ENCODE measurements at regions not wholly inside any gene's neighbourhood (a gene's known extent, or its start where the extent isn't known, plus 50 kb on each side); places are given as distances from the start of the nearest gene placed in this dataset.
A peak's percentile ranks its signal among the peaks of the same experiment; 100 is the strongest.

DNA sequence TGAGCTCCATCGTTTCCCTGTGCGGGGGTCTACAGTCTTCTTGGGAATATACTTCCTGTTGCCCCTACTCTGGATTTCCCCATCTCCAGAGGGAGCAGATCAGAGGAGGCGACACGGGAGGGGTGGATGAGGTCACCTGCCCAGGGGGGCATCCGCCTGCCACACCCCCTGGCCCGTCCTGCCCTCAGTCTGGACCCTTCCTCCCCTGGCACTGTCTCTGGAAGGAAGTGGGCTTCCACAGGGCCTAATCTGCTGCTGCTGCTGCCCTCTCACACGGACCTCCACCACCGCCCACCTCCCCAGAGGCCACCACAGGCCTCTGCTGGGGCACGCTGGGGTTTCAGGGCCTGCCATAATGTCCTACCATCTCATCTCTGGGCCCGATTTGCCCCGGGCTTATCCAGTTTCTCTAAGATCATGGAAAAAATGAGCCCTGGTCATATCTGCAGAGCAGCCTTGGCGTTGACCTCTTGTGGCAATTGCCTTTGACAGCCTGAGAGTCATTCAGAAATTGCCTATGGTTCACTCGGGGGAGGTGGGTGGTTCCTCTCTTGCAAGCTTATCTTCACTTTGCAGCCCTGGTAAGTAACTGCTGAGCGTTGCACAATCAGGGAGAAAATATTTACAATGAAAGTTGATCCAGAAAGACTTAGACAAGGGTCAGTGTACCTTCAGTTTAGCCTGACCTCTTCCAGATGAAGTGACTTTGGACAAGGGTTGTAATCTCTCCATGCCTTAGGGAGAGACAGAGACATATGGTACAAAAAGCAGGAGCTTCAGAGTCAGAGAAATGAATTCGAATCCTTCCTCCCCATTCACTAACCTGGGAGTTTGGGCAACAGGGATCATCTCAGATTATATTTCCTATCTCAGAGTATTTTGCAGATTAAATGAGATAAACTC is 252.4 kb downstream of the TOMM20 start:
- DNase-seq = no peak

DNA sequence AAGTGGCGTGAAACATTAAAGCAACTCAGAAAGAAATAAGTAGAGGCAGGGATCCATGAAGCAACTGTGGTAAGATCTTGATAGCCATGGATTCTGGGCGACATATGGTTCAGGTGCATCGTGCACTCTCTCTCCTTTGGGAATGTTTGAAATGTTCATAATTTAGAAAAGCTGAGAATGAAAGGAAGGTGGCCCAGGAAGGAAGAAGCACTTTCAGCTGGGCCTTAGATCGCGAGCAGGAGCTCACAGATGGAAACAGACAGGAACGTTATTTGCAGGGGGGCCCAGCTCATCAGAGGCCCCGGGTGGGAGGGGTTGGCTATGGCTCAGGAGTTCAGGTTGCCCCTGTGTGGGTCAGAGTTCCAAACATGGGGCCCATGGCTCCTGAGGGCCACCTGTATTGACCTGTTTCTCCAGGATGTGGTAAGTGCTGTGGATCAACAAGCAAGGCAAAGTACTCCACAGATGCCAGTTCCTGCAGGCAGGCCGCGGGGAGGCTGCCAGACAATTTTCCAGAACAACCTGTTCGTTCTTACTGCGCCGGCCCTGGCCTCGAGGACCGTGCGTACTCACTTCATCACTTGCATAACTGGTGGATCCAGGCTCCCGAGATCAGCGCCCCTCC is 253.2 kb downstream of the TOMM20 start:
- DNase-seq = no peak

DNA sequence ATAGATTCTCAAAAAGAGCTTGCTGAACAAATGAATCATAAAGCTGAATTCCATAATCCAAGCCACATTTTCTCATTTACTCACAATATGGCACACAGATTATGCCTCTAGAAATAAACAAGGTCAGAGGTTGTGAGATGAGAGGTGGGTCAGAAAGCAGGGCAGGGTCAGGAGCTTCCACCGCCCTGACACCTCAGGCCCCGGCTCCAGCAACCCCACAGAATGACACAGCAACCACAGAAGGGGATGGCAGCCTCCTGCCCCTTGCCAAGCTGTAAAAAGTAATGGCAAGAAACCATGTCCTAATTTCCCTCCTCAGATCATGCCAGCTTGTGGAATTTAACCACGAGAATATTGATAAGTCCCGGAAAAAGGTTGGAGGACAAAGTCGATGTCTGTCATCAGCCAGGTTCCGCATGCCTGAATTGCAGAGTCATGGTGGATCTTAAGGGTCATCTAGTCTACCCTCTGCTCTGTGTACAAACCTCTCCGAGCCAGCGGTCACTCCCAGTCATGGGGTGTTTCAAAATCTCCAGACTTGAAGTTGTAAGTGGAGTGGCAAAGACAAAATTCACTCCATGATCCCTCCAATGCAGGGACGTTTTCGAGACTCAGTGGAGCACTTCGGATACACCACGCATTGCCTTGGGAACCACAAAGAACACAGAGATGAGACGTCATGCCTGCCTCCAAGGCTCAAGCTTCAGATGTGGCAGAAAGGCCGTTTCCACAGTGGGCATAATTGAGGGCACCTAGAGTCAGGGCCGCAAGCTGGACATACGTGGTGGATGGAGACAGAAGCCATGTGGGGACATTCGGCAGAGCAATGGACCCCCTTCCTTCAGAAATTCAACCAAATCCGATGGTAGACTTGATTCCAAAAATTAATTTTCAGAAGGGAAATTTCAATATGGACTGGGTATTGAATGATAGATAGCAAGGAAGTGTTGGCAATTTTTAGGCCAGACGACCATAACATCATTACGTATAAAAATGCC is 254.0 kb downstream of the TOMM20 start:
- DNase-seq = no peak

DNA sequence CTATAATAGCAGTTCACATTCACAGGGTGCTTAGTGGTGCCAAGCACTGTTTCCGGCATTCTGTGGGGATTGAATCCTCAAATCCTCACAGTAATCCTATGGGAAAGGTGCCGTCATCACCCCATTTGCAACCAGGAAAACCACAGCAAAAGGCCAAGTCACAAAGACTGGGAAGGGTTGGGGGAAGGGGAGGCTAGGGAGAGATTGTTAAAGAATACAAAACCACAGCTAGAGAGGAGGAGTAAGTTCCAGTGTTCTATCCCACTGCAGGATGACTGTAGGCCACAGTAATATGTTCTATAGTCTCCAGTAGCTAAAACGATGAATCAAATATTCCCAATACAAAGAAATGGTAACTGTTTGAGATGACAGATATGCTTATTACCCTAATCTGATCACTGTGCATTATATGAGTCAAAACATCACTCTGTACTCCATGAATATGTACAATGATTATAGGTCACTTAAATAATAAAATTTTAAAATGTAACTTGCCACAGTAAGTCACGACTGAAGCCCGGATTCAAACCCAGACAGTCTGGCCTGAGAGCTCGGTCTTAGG is 256.8 kb downstream of the TOMM20 start:
- DNase-seq = no peak

DNA sequence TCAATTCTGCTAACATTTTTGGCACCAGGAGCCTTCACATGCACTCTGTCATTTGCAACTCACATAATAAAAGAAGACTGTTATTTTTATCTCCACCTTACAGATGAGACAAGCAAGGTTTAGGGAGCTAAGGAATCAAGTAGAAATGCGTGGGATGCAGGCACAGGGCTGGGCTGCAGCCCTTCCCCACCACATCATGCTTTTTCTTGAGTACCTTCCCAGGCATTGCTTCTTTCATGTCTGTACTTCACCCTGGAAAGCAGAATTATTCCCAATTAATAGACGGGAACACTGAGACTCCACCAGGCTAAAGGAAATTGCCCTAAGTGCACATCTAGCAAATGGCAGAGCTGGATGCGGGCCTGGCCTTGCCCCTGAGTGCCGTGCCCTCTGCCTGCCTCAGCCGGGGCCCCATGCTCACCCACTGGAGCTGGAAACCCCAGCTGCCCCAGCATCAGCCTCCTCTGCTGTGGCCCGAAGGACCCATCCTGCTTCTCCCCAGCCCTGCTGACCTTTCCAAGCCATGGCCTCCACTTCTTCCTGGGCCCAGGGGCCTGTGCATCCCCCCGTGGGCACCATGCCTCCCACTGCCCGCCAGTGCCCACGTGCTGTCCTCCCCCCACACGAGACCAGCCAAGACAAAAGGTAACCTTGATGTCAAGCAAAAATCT is 257.5 kb downstream of the TOMM20 start:
- no peak for DNase-seq

DNA sequence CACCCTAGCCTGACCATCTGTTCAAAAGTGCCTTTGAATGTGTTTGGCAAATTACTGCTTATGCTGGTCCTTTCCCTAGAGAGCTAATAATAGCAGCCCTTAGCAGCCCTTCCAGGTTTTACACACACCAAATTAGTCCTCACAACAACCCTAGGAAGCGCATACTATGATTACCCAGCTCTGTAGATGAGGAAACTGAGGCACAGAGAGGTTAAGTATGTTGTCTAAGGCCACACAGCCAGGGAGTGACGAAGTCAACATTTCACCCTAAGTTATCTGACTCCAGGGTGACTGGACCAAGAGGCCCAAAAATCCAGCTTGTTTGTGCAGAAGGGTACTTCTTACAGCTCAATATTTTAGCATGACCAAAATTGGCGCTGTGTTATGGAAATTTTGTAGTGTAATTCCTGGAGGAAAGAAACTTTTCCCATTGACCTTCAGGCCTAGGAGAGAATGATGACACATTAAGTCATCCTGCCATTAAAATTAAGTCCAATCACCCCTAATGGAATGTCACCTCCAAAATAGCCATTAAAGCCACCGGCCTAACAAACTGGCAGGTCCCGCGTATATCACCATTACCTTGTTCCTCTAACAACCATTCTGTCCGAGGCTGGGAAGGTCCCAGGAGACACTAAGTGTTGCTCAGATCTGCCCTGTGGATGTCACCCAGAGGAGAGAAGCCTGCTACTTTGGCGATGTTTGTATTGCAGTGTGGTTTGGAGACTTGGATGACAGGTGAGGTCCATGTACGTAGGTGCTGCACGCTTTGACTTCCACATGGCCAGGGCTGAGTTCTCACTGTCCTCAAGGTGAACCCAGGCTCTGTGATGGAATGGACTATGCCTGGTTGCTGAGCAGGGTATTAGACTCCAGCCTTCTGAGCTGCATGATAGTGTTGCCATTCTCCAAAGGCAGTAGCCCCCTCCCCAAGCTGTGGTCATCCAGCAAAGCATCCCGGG is 258.3 kb downstream of the TOMM20 start:
- no peak for DNase-seq

DNA sequence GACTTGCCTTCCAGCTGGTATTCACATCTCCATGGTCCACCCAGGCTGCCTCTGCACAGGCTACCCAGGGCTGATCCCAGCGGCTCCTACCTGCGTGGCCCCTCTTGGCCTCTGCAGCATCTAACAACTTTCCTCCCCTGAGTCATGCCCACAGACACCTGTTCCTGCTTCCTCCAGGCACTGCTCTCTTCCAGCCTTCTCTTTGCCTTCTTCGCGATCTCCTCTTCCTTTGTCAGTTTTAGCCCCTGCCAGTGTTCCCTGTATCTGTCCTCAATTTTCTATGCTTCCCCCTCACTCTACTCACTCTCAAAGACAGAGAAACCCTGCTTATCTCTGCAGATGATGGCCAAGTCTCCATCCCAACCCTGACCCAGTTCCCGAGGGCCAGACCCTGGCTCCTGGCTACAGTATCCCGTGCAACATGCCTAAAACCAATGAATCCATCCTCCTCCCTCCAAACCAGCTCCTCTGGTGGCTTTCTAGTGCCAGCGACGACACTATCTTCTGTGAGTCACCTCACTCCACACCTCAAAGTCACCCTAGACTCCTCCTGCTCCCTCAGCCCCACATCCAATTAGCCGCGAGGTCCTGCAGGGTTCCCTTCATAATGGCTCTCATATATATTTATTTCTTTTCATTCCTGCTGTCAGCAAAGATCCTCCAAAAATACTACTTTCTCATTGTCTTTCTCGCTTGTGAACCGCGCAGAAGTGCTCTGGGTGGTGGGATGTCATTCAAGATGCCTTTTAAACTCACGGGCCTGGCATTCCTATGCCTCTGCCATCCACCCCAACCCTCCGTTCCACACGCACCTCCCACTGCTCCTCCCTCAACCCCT is 259.2 kb downstream of the TOMM20 start:
- no peak for DNase-seq

DNA sequence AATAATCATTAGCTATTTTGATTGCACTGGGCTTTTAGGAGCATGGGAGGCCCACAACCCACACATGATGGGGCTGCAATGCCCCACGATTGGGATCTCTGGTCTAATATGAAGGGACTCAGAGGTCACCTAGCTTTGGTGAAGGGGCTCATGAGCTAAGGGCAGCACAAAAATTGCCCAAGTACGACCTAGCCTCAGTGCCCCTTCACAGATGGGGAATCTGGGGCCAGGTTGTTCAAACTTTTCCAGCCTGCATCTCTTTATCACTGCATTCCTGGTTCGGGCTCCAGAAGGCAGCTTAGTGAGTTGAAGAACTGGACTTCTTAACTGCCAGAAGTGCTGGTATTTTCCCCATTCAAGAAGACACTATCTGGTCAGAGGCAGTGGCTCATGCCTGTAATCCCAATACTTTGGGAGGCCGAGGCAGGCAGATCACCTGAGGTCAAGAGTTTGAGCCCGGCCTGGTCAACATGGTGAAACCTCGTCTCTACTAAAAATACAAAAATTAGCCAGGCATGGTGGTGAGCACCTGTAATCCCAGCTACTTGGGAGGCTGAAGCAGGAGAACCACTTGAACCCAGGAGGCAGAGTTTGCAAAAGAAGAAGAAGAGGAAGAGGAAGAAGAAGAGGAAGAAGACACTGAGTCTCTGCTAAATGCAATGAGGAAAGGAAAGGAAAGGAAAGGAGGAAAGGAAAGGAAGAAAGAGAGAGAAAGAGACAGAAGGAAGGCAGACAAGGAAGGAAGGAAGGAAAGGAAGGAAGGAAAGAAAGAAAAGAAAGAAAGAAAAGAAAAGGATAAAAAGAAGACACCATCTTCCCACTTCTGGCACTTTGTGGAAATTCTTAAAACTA is 258.5 kb upstream of the IRF2BP2 start:
- no peak for DNase-seq

DNA sequence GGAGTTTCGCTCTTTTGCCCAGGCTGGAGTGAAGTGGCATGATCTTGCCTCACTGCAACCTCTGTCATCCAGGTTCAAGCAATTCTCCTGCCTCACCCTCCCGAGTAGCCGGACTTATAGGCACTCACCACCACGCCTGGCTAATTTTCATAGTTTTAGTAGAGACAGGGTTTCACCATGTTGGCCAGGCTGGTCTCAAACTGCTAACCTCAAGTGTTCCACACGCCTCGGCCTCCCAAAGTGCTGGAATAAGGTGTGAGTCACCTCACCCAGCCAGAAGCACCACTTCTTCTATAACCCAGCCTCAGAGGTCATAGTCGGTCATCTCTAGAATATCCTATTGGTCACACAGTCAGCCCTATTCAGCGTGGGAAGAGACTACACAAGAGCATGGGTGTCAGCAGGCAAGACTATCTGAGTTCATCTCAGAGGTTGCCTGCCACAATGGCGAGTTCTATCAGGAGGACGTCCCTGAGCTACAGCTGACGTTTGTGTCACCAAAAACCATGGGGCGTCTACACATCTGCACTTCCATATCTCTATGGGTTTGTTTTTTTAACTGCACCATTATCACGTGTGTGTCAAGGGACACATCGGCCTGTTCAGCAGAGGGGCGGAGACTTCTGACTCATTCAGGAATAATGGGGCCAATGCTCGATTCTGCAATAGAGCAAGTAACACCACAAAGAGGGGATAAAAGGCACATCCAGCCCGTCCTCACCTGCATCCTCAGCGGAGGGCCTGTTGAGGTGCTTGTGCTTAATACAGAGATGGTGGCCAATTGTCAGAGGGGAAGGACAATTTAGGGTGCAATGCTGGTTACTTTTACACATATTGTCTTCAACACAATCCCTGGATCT is 256.3 kb upstream of the IRF2BP2 start:
- no peak for DNase-seq

DNA sequence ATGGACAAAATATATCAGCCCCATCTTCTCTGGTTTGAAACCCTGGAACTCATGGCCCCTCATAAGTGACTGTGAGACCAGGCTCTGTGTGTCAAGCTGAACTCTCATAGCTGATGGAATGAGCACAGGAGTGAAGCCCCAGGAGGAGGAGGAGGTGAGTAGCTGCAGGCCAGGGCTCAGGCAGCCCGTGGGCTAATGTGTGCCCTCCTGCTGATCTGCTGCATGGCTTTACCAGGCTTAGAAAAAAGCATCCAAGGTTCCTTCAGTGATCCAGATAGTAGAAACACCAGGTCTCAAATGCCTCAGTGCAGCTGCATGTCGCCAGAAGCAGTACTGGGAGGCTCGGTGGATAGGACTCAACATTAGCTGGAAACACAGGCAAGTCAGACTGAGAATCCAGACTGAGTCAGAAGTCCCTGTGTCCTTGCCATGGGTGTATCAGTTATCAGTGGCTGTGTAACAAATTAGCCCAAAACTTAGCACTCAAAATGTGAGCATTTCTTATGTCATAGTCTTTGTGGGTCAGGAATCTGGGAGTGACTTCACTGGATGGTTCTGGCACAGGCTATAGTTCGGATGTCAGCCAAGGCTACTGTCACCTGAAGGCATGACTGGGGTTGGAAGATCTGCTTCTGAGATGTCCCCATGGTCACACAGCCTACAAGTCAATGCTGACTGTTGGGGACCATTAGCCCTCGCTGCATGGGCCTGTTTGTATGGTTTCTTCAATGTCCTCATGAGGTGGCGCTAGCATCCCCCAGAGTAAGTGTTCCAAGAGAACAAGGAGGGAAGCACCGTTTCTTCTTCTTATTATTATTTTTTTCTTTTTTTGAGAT is 255.4 kb upstream of the IRF2BP2 start:
- DNase-seq = no peak

DNA sequence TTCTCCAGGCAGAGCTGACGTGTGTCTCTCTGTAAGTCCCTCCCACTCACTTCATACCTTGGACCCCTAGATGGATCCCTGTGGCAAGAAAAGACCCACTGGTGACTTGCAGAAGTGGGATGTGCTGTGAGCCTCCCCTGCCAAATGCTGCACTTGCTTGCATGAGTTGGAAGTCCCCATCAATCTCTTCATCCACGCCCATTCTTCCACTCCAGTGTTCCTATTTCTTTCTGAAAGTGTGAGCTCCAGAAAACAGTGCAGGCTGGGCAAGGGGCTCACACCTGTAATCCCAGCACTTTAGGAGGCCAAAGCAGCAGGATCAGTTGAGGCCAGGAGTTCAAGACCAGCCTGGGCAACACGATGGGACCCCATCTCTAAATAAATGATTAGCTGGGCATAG is 254.1 kb upstream of the IRF2BP2 start:
- no peak for DNase-seq

DNA sequence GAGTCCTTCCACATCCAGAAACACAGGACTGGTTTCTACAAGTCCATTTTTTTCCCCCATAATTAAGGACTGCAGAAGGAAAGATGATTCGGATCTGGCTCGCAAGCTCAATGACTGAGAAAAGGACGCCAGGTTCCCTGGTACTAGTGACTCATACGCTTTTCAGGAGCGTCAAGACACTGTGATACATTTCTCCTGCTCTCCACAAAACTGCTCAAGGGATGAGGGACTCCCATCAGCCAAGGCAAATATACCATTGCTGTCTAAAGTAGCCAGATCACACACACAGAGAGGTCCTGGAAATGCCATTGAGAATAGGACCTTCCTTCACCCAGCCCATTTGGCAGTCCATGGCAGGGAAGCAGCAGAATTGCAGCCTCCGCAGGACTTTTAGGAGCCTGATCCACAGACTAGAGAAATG is 253.6 kb upstream of the IRF2BP2 start:
- DNase-seq = no peak

DNA sequence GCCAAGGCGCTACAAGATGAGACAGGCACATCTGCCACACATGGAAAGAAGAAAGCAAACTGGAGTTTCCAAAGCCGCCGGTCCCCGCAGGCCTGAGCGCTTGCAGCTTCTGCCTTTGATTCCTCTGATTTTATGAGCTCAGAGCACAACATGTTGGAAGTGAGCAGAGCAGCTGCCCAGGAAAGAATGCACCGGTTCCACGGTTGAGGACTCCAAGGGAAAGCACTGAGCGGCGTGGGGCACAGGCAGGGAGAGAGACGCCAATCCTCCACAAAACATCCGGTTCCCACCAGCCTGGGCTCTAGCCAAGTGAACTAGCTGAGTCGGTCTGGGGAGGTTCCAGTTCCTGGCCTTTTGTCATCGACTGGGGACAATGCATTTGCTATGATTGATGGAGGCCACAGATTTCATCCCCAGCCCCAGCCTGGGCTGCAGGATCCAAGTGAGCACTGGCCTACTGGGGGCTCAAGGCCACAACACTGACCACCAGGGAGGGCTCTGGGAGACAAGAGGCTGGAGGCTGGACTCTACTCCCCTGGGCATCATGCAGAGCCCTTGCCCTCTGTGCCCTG is 253.1 kb upstream of the IRF2BP2 start:
- peak; percentile 71 for DNase-seq

DNA sequence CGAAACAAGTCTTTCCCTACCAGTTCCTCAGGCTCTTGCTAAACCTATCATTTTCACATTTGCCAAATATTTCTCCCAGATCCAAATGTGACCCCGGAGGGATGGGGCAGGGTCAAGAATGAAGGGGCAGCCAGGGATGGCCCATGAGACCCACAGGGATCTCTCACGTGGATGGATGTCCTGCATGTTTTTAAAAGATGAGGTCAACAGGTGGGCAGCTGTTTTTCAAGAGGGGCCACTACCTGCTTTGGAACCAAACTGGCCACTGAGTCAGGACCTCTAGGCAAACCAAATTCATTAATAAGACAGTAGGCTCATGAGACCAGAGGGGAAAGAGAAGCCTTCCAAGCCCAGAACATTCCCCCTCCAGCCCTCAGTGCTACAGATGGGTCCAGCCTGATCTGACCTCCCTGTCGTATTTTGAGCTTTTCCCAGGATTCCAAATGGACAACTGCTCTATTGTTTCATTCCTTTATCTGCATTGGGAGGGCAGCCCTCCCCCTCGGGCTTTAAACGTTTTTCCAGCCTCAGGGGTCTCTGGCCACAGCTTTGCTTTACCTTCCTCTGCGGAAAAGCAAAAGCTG is 252.5 kb upstream of the IRF2BP2 start:
- DNase-seq = no peak

DNA sequence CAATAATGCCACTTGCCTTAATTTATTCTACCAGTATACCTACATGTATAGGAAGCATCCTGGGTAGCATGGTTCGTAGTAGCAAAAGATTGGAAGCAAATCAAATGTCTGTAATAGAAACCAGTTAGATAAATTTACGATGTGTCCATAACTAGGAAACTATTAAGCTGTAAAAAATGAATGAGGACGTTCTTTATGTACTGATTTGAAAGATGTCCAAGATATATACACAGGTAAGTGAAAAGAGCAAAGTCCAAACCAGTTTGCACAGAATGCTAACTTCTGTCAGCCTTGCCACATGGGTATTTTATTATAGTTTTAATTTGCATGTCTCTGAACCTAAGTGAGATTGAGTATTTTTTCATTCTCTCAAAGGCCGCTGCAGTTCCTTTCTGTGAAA is 251.8 kb upstream of the IRF2BP2 start:
- DNase-seq = no peak

DNA sequence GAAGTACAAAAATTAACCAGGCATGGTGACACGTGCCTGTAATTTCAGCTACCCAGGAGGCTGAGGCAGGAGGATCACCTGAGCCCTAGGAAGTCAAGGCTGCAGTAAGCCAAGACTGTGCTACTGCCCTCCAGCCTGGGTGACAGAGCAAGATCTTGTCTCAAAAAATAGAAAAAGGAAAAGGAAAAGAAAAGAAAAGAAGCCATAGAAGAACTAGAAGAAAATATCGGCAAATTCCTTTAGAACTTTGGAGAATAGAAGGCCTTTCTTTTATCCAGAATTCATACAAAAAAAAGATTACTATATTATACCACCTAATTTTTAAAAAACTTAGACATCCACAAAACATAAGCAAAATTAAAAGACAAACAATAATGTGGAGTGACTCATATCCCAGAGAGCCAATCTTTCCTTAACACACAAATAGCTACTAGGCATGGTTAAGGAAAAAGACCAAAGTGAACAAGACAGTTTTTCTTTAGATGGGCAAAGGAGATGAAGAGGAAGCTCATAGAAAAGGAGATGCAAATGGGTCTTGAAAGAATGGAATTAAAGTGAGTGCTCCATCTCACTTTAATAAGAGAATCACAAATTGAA is 251.1 kb upstream of the IRF2BP2 start:
- DNase-seq = no peak

All from SHP77 treated with DMSO at 0.1 percent for 48 hours (cell line).